ENCODE measurements at regions not wholly inside any gene's neighbourhood (a gene's known extent, or its start where the extent isn't known, plus 50 kb on each side); places are given as distances from the start of the nearest gene placed in this dataset.

GRCh38 chr7:70856901-70857630, 274.9 kb upstream of the GALNT17 start:
- TF ChIP-seq POLR2AphosphoS5 (IDR thresholded peaks at IDR 0.05; ENCODE audit: borderline replicate concordance, low read depth, low read length) (no peak), EZH2 (IDR thresholded peaks at IDR 0.05) (no peak)

Data from SK-N-MC (cell line).